HEK293 (cell line): ENCODE measurements at regions not wholly inside any gene's neighbourhood (a gene's known extent, or its start where the extent isn't known, plus 50 kb on each side); places are given as distances from the start of the nearest gene placed in this dataset.

Source experiments
- CTCF ChIP-seq: fragments of 450-650 bp; formaldehyde crosslinking; IDR thresholded peaks from 2 replicates; pipeline ENCODE4 v1.5.1; 2016; ENCODE audit warnings: missing biosample characterization, missing genetic modification characterization
- KLF7 ChIP-seq: fragments of 450-650 bp; formaldehyde crosslinking; IDR thresholded peaks from 2 replicates; pipeline ENCODE4 v1.5.1; 2016; ENCODE audit warnings: missing biosample characterization, missing genetic modification characterization, borderline replicate concordance
- PRDM6 ChIP-seq: fragments of 450-650 bp; formaldehyde crosslinking; IDR thresholded peaks from 2 replicates; pipeline ENCODE4 v1.5.1; 2017; ENCODE audit warnings: missing biosample characterization, missing genetic modification characterization
- SETDB1 ChIP-seq: IDR thresholded peaks from one replicate; pipeline ENCODE4 v1.6.1; 2017; ENCODE audit warnings: mild to moderate bottlenecking, low read length, moderate library complexity, mixed read lengths; ENCODE audit not compliant: insufficient read length
- YY1 ChIP-seq: fragments of 450-650 bp; formaldehyde crosslinking; IDR thresholded peaks from 2 replicates; pipeline ENCODE4 v1.5.1; 2018; ENCODE audit warnings: missing biosample characterization, missing genetic modification characterization
- ZNF121 ChIP-seq: fragments of 450-650 bp; formaldehyde crosslinking; IDR thresholded peaks from 2 replicates; pipeline ENCODE4 v1.5.1; 2016; ENCODE audit warnings: missing biosample characterization, missing genetic modification characterization
- ZNF639 ChIP-seq: fragments of 450-650 bp; formaldehyde crosslinking; IDR thresholded peaks from 2 replicates; pipeline ENCODE4 v1.5.1; 2016; ENCODE audit warnings: missing biosample characterization, missing genetic modification characterization
- ZNF670 ChIP-seq: fragments of 450-650 bp; formaldehyde crosslinking; IDR thresholded peaks from 2 replicates; pipeline ENCODE4 v1.5.1; 2016; ENCODE audit warnings: missing biosample characterization, missing genetic modification characterization, low read depth

DNA sequence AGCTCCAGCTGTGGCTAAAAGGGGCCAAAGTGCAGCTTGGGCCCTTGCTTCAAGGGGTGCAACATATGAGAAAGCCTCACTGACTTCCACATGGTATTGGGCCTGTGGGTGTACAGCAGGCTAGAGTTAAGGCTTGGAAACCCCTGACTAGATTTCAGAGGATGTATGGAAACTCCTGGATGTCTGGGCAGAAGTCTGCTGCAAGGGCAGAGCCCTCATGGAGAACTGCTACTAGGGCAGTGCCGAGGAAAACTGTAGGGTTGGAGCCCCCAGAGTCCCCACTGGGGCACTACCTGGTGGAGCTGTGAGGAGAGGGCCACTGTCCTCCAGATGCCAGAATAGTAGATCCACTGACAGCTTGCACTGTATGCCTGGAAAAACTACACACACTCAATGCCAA is 69.5 kb downstream of the XCL2 start:
- TF ChIP-seq ZNF639 (tag by site-specific recombination) (no peak), YY1 (tag by site-specific recombination) (no peak), CTCF (tag by site-specific recombination) (no peak), SETDB1 (no peak), ZNF670 (tag by site-specific recombination) (no peak), PRDM6 (tag by site-specific recombination) (no peak), ZNF121 (tag by site-specific recombination) (no peak), KLF7 (tag by site-specific recombination) (no peak)
